Hematopoietic multipotent progenitor cell treated with erythropoietin and hydrocortisone succinate and interleukin-3 and kit ligand, for 15 days (in vitro differentiated cells): ENCODE measurements at regions not wholly inside any gene's neighbourhood (a gene's known extent, or its start where the extent isn't known, plus 50 kb on each side); places are given as distances from the start of the nearest gene placed in this dataset.
A peak's percentile ranks its signal among the peaks of the same experiment; 100 is the strongest.

Experiments
- DNase-seq: peaks from one replicate; pipeline ENCODE4 v3.0.0-alpha.2; 2015; ENCODE audit warnings: low spot score

GRCh38 chr12:14256121-14256520 lies 109.4 kb upstream of the ATF7IP start:
- no peak for DNase-seq

GRCh38 chr12:14256555-14257169 lies 108.8 kb upstream of the ATF7IP start:
- peak; percentile 80 for DNase-seq

GRCh38 chr12:14257303-14257733 lies 108.2 kb upstream of the ATF7IP start:
- no peak for DNase-seq

GRCh38 chr12:14257734-14258574 lies 107.5 kb upstream of the ATF7IP start:
- DNase-seq = peak; percentile 63

DNA sequence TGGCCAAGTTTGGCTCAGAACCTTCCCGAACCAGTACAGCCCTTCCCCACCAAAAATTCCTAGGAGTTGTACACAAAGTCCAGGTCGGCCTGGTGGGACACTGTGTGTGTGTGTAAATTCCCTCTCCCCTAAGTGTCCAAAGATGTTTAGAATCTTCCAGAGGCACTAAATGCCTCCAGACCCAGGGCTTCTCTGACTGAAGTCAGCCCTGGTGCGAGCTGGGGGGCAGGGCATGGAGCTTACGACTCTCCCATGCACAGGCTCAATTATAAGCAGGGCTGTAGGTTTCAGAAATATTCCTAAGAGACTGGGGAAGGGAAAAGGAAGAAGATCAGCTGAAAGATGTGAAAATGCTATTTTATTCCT lies 106.9 kb upstream of the ATF7IP start:
- no peak for DNase-seq

DNA sequence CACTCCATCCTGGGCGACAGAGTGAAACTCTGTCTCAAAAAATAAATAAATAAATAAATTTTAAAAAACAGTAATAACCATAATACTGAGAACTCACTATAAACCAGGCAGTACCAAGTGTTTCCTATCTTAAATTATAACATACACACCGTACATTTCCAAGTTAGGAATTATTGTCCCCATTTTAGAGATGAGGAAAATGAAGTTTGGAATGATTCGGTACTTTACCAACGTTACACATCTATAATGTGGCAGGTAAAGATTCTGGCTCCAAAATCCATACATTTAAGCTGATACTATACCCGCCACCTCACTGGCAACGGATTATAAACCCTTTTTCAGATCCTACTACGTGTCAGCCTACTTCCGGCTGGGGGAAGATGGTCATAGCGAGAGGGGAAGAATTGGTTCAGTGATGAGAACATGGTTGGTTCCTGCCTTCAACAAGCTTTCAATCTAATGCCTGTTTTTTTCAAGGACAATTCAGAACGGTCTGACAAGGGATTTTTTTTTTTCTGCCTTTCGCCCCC lies 105.9 kb upstream of the ATF7IP start:
- no peak for DNase-seq

- DNase-seq = no peak
These were observed 105.2 kb upstream of the ATF7IP start for GRCh38 chr12:14260011-14260993.

DNA sequence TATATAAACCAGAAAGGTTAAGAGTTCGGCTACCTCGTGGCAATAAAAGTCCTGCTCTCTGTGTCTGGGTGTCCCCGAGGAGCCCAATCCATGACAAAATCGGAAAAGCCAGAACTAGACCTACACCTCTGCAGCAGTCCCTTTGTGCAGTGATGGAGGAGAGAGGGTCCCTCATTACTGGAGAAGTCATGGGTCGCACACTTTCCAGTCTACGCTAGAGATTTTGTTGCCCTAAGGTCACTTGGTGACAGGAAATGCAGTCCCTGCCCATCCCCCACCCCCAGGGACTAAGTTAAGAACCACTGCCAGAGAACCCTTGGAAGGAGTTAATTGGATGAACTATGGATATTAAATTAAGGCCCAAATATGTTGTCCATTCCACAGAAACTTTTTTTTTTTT lies 104.4 kb upstream of the ATF7IP start:
- no peak for DNase-seq

DNA sequence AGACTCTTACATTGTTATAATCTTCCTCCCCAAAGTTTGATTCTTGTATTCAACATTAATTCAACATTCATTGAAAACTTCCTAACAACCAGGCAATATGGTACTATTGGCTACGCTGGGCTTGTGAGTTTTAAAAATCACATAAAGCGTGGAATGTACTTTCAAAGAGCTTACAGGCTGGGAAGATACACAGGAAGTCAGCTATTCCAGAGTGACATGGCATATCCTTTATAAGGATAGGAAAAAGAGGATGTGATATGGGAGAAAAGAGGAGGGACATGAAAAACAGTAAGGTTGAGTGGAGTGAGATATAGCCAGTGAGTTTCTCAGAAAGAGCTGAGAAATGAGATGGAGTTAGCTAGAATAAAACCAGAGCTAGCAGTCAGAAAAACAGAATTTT lies 103.6 kb upstream of the ATF7IP start:
- no peak for DNase-seq

DNA sequence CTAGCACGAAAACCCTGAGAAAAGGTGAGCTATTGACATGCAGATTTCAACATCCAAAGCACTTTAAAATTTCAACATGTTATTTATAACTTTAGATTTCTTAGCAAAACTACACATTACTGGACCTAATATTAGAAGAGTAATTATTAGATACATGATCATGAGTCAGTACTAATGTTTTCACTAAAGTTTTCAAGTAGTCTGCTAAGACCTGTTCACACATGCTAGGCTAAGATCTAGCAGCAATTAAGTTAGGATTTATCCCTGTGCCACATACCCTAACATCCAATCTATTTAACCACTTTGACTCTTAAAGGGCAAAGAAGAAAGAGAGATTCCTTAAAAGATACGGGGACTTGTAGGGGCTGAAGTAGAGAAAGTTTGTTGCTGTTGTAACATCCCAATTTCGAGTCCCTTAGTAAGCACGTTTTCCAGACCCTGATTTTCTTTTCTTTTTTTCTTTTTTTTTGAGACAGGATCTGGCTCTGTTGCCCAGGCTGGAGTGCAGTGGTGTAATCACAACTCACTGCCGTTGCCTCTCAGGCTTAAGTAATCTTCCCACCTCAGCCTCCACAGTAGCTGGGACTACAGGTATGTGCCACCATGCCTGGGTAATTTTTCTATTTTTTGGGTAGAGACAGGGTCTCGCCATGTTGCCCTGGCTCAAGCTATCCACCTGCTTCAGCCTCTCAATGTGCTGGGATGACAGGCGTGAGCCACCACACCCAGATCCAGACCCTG lies 102.5 kb upstream of the ATF7IP start:
- DNase-seq = no peak

DNA sequence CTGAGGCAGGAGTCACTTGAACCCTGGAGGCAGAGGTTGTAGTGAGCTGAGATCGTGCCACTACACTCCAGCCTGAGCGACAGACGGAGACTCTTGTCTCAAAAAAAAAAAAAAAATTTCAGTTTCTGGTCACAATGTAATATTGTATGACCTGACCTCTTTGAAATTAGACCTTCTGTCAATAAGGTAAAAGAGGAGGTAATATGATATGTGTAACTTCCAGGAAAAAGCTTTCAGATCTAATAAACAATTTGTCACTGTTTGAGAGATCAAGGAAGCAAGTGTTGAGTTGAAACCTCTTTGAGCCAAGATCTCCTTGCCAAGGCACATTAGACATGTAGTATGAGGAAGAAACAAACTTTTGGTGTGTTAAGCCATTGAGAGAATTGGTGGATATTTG lies 101.7 kb upstream of the ATF7IP start:
- DNase-seq = no peak

GRCh38 chr12:14264316-14264715 lies 101.2 kb upstream of the ATF7IP start:
- DNase-seq = no peak

GRCh38 chr12:14264778-14265177 lies 100.7 kb upstream of the ATF7IP start:
- DNase-seq = no peak

DNA sequence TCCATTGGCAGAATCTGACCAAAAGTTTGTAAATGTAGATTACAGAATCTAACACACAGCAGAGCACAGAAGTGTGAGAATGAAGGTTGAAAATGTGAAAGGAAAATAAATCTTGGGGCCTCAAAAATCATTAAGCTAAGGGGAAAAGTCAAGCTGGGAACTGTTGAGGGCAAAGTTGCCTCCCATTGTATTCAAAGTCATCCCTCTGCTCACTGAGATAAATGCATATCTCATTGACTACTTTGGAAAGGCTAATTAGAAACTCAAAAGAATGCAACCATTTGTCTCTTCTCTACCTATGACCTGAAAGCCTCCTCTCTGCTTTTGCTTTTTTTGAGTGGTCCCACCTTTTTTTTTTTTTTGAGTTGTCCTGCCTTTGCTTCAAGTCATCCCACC lies 97.4 kb upstream of the ATF7IP start:
- no peak for DNase-seq

- DNase-seq = no peak
These were observed 95.1 kb upstream of the ATF7IP start for GRCh38 chr12:14270392-14270791.

- no peak for DNase-seq
These were observed 92.2 kb upstream of the ATF7IP start for GRCh38 chr12:14272956-14273912.

DNA sequence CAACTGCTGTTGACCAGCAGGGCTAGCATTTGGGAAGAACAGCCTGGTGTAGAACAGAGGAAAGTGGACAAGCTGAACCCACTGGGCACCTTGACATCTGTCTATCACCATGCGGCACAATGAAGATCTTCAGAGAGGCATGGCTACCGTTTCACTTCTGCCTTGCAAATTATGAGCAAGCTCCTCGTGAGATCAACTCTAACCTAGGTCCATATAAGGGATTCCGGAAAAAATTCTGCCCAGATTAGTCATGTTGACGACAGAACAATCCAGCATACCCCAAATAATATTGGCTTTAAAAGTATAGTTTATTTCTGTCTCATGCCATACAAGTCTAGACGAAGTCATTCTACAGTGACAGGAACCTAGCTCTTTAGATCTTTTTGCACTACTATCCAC lies 91.6 kb upstream of the ATF7IP start:
- DNase-seq = no peak

DNA sequence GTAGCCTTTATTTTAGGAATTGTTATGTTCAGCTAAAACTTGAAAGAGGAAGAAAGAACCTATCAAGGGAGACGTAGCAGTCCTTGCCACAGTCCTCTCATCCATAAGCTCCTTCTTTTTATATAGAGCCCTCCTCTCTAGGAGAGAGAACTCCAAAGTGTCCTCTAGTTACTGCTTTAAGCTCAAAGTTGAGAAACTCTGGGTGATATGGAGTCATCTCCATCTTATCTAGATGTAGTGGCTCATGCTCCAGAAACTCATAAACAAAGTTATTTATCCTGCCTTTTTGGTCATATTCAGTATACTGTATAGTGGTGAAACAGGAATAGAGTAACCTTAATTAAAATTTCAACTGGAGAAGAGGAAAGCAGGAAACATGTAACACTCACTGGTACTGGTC lies 90.4 kb upstream of the ATF7IP start:
- no peak for DNase-seq

DNA sequence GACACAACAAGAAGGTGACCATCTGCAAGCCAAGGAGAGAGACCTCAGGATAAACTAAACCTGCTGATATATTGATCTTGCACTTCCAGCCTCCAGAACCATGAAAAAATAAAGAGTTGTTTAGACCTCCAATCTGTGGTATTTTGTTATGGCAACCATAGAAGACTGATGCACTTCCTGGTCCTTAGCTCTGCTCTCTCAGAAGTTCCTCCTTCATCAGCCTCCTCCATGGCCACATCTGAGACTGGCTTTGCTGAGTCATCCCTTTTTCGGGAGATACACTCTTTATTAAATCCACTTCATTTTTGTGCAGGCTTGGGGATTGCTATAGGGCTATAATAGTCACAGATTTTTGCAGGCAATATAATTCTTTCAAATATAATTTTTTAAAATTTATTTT lies 89.6 kb upstream of the ATF7IP start:
- no peak for DNase-seq

DNA sequence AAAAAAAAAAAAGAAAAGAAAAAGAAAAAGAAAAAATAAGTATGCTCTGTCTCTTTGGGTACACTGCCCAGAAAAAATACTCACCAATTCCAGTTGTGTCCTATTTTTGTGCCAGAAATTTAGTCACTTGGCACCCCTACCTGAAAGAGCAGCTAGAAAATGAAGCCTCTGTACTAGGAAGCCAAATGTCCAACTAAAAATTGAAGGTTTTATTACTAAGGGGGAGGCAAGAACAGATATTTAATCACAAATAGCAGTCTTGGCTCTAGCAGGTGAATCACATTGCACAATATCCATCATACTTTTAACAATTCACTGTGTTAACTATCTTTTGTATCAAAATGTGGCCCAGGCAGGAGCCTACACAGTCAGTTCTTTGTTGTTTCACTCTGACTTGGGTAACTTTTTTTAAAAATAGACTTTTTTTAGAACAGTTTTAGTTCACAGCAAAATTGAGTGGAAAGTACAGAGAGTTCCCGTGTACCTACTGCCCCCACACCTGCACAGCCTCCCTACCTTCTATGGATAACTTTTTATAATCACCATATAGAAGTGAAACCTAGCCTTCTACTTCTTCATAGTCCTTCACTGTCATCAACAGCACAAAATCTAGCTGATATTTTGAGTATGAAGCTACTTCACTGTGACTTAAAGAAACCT lies 87.1 kb upstream of the ATF7IP start:
- no peak for DNase-seq
